IPS-18c (cell line): ENCODE measurements at regions not wholly inside any gene's neighbourhood (a gene's known extent, or its start where the extent isn't known, plus 50 kb on each side); places are given as distances from the start of the nearest gene placed in this dataset.
"Not testable (repeated sequence)": the region's sequence is repeated elsewhere in the genome, so short reads cannot be mapped to it uniquely, and the experiment has no call there.

ENCODE experiments used
- H3K4me3 ChIP-seq: 2 replicates; pipeline ENCODE4 v1.7.0; 2013; ENCODE audit warnings: low read depth, mild to moderate bottlenecking, low read length, moderate library complexity; ENCODE audit not compliant: insufficient read depth
- H3K9me3 ChIP-seq: one replicate; pipeline ENCODE4 v1.6.1; 2013; ENCODE audit warnings: mild to moderate bottlenecking, low read length, moderate library complexity; ENCODE audit not compliant: control insufficient read depth, insufficient read depth

- Histone ChIP-seq H3K4me3 (no peak overlapping the region), H3K9me3 (peaks cover 3% of the 10 kb centered on the region)
These were observed 52.6 kb downstream of the ERICH4 start for GRCh38 chr19:41495589-41495988.

GRCh38 chr19:41499899-41500298, 56.9 kb downstream of the ERICH4 start:
- Histone ChIP-seq H3K9me3 (peaks cover 8% of the 10 kb centered on the region), H3K4me3 (no peak overlapping the region)

GRCh38 chr19:41500443-41500842, 57.5 kb downstream of the ERICH4 start:
- peaks cover 8% of the 10 kb centered on the region for H3K9me3 ChIP-seq
- no peak overlapping the region for H3K4me3 ChIP-seq

- no peak overlapping the region for H3K4me3 ChIP-seq
- H3K9me3 ChIP-seq, result peaks cover 8% of the 10 kb centered on the region
These were observed 58.9 kb downstream of the ERICH4 start for GRCh38 chr19:41501854-41502253.

GRCh38 chr19:41505105-41505504, 62.1 kb downstream of the ERICH4 start:
- Histone ChIP-seq H3K9me3 (peaks cover 8% of the 10 kb centered on the region), H3K4me3 (no peak overlapping the region)

GRCh38 chr19:41510484-41510883, 65.5 kb upstream of the CEACAM21 start:
- no peaks in the 10 kb centered on the region for H3K9me3 ChIP-seq
- no peak overlapping the region for H3K4me3 ChIP-seq

- H3K4me3 ChIP-seq, result no peak overlapping the region
- H3K9me3 ChIP-seq, result no peaks in the 10 kb centered on the region
These were observed 64.3 kb upstream of the CEACAM21 start for GRCh38 chr19:41511628-41512027.

GRCh38 chr19:41515015-41515652, 60.8 kb upstream of the CEACAM21 start:
- H3K4me3 ChIP-seq, result no peak overlapping the region
- H3K9me3 ChIP-seq, result no peaks in the 10 kb centered on the region

- not testable (repeated sequence) for H3K9me3 ChIP-seq, H3K4me3 ChIP-seq
These were observed 59.4 kb upstream of the CEACAM21 start for GRCh38 chr19:41516292-41517171.

- Histone ChIP-seq H3K9me3 (no peaks in the 10 kb centered on the region), H3K4me3 (no peak overlapping the region)
These were observed 57.8 kb upstream of the CEACAM21 start for GRCh38 chr19:41518141-41518540.

GRCh38 chr19:41521138-41521930, 54.6 kb upstream of the CEACAM21 start:
- peak overlapping the region; percentile 34; the same call in 1 of the 2 replicates for H3K4me3 ChIP-seq
- H3K9me3 ChIP-seq, result not testable (repeated sequence)

- no peaks in the 10 kb centered on the region for H3K9me3 ChIP-seq
- H3K4me3 ChIP-seq, result peak overlapping the region; percentile 34; the same call in 1 of the 2 replicates
These were observed 53.9 kb upstream of the CEACAM21 start for GRCh38 chr19:41521931-41522555.

GRCh38 chr19:41525989-41526388, 50.0 kb upstream of the CEACAM21 start:
- Histone ChIP-seq H3K4me3 (no peak overlapping the region), H3K9me3 (peaks cover 5% of the 10 kb centered on the region)
